Endothelial cell of umbilical vein (primary cell): ENCODE measurements at regions not wholly inside any gene's neighbourhood (a gene's known extent, or its start where the extent isn't known, plus 50 kb on each side); places are given as distances from the start of the nearest gene placed in this dataset.

Experiments used
- EZH2 ChIP-seq: IDR thresholded peaks from 2 replicates; pipeline ENCODE4 v1.6.1; 2012; ENCODE audit warnings: borderline replicate concordance, low read depth, mild to moderate bottlenecking, moderate library complexity, low read length, inconsistent platforms; ENCODE audit not compliant: severe bottlenecking
- FOS ChIP-seq: IDR thresholded peaks from 2 replicates; pipeline ENCODE4 v1.6.1; 2011; ENCODE audit warnings: mild to moderate bottlenecking, low read length, moderate library complexity, borderline replicate concordance; ENCODE audit not compliant: insufficient read depth
- GATA2 ChIP-seq: IDR thresholded peaks from 2 replicates; pipeline ENCODE4 v1.7.0; 2011; ENCODE audit warnings: low read depth, mild to moderate bottlenecking, moderate library complexity, mixed read lengths, low read length; ENCODE audit not compliant: insufficient read length, insufficient read depth
- JUN ChIP-seq: IDR thresholded peaks from 2 replicates; pipeline ENCODE4 v1.6.1; 2011; ENCODE audit warnings: borderline replicate concordance, low read depth; ENCODE audit not compliant: insufficient read length, insufficient read depth
- POLR2A ChIP-seq: IDR thresholded peaks from 2 replicates; pipeline ENCODE4 v1.6.1; 2012; ENCODE audit warnings: low read depth, mild to moderate bottlenecking, control low read depth, low read length
- POLR2AphosphoS5 ChIP-seq: IDR thresholded peaks from 2 replicates; pipeline ENCODE4 v1.6.1; 2012; ENCODE audit warnings: low read depth, mild to moderate bottlenecking, control low read depth, low read length, moderate library complexity; ENCODE audit not compliant: insufficient read depth
- TF ChIP-seq, protein P1 (sequence below), 2 donors: IDR thresholded peaks; 1 replicate in 1 of 2; 2 replicates in 1 of 2; pipeline ENCODE4 v1.5.1; 2011; ENCODE audit warnings: low read length in 2 of 2, mild to moderate bottlenecking in 2 of 2, moderate library complexity in 2 of 2, control low read depth in 1 of 2, inconsistent platforms in 1 of 2, low read depth in 1 of 2; ENCODE audit not compliant: insufficient read depth in 1 of 2; ENCODE audit errors: extremely low read depth in 1 of 2
- TF ChIP-seq, protein P2 (sequence below): IDR thresholded peaks from 2 replicates; pipeline ENCODE4 v1.6.1; 2011; ENCODE audit not compliant: insufficient read depth, insufficient read length

DNA sequence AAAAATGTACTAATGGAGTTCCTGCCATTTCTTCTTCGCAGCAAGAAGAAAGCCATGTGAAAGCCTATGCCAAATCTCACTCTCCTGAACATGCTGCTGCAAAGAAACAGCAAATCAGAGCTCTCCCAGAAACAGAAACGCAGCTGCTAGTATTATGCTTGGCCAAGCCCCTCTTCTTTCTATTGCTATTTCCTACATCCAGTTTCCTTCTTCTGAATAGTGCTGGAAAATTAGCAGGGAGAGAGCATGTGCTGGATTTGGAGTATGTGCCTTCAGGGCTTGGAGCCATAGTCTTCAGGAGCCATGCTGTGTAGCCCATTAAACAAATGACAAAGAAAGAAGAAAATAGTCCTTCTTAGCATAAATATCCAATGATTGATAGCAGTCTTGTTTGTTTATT lies 852.0 kb upstream of the PHF14 start:
- TF ChIP-seq, protein P1, sequence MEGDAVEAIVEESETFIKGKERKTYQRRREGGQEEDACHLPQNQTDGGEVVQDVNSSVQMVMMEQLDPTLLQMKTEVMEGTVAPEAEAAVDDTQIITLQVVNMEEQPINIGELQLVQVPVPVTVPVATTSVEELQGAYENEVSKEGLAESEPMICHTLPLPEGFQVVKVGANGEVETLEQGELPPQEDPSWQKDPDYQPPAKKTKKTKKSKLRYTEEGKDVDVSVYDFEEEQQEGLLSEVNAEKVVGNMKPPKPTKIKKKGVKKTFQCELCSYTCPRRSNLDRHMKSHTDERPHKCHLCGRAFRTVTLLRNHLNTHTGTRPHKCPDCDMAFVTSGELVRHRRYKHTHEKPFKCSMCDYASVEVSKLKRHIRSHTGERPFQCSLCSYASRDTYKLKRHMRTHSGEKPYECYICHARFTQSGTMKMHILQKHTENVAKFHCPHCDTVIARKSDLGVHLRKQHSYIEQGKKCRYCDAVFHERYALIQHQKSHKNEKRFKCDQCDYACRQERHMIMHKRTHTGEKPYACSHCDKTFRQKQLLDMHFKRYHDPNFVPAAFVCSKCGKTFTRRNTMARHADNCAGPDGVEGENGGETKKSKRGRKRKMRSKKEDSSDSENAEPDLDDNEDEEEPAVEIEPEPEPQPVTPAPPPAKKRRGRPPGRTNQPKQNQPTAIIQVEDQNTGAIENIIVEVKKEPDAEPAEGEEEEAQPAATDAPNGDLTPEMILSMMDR (IDR thresholded peaks at IDR 0.05; ENCODE audit: extremely low read depth in 1 of 2, insufficient read depth in 1 of 2, low read depth in 1 of 2, low read length in 2 of 2): no peak
- no peak for TF ChIP-seq JUN
- no peak for TF ChIP-seq POLR2A
- TF ChIP-seq, protein P2, sequence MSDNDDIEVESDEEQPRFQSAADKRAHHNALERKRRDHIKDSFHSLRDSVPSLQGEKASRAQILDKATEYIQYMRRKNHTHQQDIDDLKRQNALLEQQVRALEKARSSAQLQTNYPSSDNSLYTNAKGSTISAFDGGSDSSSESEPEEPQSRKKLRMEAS: no peak
- no peak for TF ChIP-seq POLR2AphosphoS5
- TF ChIP-seq EZH2: no peak
- no peak for TF ChIP-seq GATA2
- TF ChIP-seq FOS: no peak
